HG02610 (cell line): ENCODE measurements at regions not wholly inside any gene's neighbourhood (a gene's known extent, or its start where the extent isn't known, plus 50 kb on each side); places are given as distances from the start of the nearest gene placed in this dataset.

Source experiments
- ATAC-seq: cut with Tn5 transposase; IDR thresholded peaks from one replicate; pipeline ENCODE4 v1.9.1; 2021; ENCODE audit warnings: mild to moderate bottlenecking, moderate library complexity; ENCODE audit not compliant: unreplicated experiment

- ATAC-seq = no peak
These were observed 245.5 kb upstream of the STEAP1 start for GRCh38 chr7:89908736-89909135.

GRCh38 chr7:89914711-89915110 lies 239.6 kb upstream of the STEAP1 start:
- ATAC-seq = no peak

- ATAC-seq = no peak
These were observed 228.1 kb upstream of the STEAP1 start for GRCh38 chr7:89926194-89926593.

- ATAC-seq = no peak
These were observed 227.6 kb upstream of the STEAP1 start for GRCh38 chr7:89926701-89927100.

GRCh38 chr7:89927762-89928161 lies 226.5 kb upstream of the STEAP1 start:
- ATAC-seq = no peak

- no peak for ATAC-seq
These were observed 225.8 kb upstream of the STEAP1 start for GRCh38 chr7:89928451-89928850.

- no peak for ATAC-seq
These were observed 220.2 kb upstream of the STEAP1 start for GRCh38 chr7:89934101-89934500.

GRCh38 chr7:89943525-89944050 lies 210.7 kb upstream of the STEAP1 start:
- no peak for ATAC-seq

- ATAC-seq = no peak
These were observed 195.7 kb upstream of the STEAP1 start for GRCh38 chr7:89958525-89959068.

- ATAC-seq = no peak
These were observed 188.1 kb upstream of the STEAP1 start for GRCh38 chr7:89966067-89966664.

GRCh38 chr7:89975577-89975976 lies 178.7 kb upstream of the STEAP1 start:
- no peak for ATAC-seq

- ATAC-seq = no peak
These were observed 166.6 kb upstream of the STEAP1 start for GRCh38 chr7:89987665-89988064.

- ATAC-seq = no peak
These were observed 166.2 kb upstream of the STEAP1 start for GRCh38 chr7:89988074-89988473.

- ATAC-seq = no peak
These were observed 164.8 kb upstream of the STEAP1 start for GRCh38 chr7:89989454-89989853.

GRCh38 chr7:89994483-89994882 lies 159.8 kb upstream of the STEAP1 start:
- no peak for ATAC-seq

GRCh38 chr7:89998554-89998953 lies 155.7 kb upstream of the STEAP1 start:
- no peak for ATAC-seq

- ATAC-seq = no peak
These were observed 148.4 kb upstream of the STEAP1 start for GRCh38 chr7:90005836-90006235.

GRCh38 chr7:90007001-90007654 lies 147.1 kb upstream of the STEAP1 start:
- ATAC-seq = no peak

- ATAC-seq = no peak
These were observed 146.4 kb upstream of the STEAP1 start for GRCh38 chr7:90007831-90008230.

GRCh38 chr7:90022213-90022612 lies 132.1 kb upstream of the STEAP1 start:
- no peak for ATAC-seq

- ATAC-seq = peak; percentile 74
These were observed 128.5 kb upstream of the STEAP1 start for GRCh38 chr7:90025771-90026170.

GRCh38 chr7:90033850-90034249 lies 120.4 kb upstream of the STEAP1 start:
- ATAC-seq = no peak
